ENCODE measurements at regions not wholly inside any gene's neighbourhood (a gene's known extent, or its start where the extent isn't known, plus 50 kb on each side); places are given as distances from the start of the nearest gene placed in this dataset.

DNA sequence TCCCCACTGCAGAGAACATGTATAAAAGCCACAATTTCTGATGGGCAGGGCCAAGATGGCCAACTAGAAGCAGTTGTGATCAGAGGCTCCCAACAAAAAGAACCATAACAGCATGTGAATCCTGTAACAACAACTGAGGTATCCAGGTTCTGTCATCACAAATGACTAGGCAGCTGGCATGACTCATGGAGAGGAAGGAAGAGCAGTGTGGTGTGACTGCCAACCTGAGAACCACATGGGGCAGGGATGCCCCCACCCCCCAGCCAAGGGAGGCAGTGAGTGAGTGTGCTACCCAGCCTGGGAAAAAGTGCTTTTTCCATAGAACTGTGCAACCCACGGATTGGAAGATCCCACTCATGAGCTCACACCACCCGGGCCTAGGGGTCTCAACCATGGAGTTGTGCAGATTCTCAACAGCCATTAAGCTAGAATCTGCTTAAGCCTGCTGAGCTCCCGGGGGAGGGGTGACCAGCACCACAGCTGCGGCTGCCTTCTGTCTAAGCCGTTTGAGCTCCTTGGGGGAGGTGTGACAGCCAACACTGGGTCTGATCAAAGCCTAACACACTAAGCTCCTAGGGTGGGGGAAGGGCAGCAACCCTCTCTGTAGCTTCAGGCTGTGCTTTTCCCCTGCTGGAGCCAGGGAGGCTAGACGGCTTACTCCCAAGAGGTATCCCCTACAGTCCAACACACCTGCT, 80.1 kb upstream of the DMAC1 start:
- TF ChIP-seq CTCF (IDR thresholded peaks at IDR 0.05; ENCODE audit: borderline replicate concordance, extremely low read depth, low read length, poor library complexity, severe bottlenecking) (no peak), EZH2 (IDR thresholded peaks at IDR 0.05; ENCODE audit: borderline replicate concordance, low read depth, low read length, severe bottlenecking) (no peak)
